Omental fat pad (tissue), 3 donors: ENCODE measurements at regions not wholly inside any gene's neighbourhood (a gene's known extent, or its start where the extent isn't known, plus 50 kb on each side); places are given as distances from the start of the nearest gene placed in this dataset.

Source experiments
- ATAC-seq: fragments of 150-250 bp; one replicate; pipeline ENCODE4 v1.9.1; 2016; ENCODE audit warnings: mild to moderate bottlenecking, moderate library complexity; ENCODE audit not compliant: low FRiP score
- DNase-seq: peaks from one replicate; pipeline ENCODE4 v3.0.0-alpha.2; 2019; ENCODE audit warnings: low spot score
- TF ChIP-seq, protein P1 (sequence below), 3 donors: fragments of 450-650 bp; IDR thresholded peaks; one replicate each; pipeline ENCODE4 v1.5.1; 2016 to 2017; ENCODE audit warnings: antibody characterized with exemption in 3 of 3, mild to moderate bottlenecking in 3 of 3, moderate library complexity in 2 of 3

DNA sequence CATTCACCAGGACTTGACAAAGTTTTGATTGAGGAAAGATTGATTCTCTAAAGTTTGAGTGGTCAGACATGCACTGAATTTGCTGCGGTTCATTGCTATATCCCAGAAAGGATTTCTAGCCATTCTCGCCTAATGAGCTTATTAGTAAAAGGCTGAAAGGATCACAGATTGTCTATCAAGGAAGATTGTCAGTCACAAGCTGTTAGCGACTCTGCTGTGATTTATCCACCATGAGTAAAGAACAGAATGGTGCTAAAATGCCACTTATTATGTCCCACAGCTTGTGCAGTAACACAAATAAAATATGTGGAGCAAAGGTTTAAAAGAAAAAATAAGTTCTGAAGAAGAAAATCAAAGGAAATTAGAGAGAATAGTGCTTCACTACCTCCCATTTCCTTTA, 701.2 kb upstream of the CDH7 start:
- ATAC-seq (no peak), DNase-seq (no peak)
- TF ChIP-seq, protein P1, sequence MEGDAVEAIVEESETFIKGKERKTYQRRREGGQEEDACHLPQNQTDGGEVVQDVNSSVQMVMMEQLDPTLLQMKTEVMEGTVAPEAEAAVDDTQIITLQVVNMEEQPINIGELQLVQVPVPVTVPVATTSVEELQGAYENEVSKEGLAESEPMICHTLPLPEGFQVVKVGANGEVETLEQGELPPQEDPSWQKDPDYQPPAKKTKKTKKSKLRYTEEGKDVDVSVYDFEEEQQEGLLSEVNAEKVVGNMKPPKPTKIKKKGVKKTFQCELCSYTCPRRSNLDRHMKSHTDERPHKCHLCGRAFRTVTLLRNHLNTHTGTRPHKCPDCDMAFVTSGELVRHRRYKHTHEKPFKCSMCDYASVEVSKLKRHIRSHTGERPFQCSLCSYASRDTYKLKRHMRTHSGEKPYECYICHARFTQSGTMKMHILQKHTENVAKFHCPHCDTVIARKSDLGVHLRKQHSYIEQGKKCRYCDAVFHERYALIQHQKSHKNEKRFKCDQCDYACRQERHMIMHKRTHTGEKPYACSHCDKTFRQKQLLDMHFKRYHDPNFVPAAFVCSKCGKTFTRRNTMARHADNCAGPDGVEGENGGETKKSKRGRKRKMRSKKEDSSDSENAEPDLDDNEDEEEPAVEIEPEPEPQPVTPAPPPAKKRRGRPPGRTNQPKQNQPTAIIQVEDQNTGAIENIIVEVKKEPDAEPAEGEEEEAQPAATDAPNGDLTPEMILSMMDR (IDR thresholded peaks at IDR 0.05): no peak

DNA sequence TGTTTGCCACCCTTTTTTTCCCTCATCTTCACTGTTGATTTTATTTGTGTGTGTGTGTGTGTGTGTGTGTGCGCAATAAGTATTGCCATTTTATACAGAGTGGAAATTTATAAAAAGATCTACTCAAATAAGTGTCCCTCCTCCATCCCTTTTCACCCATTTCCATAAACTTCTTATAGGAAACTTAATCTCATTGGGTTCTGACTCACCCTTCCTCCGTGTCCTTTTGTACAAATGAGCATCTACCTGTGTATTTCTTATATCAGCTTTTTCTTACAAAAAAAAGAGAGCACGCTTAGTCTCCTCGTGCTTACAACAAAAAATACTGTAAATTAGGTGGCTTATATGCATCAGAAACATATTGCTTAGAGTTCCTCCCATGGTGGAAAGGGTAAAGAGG, 711.2 kb upstream of the CDH7 start:
- DNase-seq: no peak
- TF ChIP-seq, protein P1 (IDR thresholded peaks at IDR 0.05): no peak
- ATAC-seq: no peak

DNA sequence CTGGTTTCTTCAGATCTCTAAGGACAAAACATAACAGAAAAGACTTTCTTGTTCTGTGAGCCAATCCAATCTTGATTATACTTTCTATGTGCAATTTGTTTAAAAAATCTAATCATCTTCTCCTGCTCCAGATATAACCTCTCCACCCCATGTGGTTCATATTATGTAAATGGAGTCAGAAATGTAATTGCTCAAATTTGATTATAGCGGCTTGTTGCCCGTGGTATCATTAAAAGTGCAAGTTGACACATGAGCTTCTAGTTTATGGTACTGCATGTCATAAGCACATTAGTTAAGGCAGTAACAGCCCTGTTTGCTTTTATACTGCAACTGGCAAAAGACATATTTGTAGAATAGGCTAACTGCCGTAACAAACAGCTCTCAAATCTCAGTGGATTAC, 715.1 kb upstream of the CDH7 start:
- DNase-seq (no peak), ATAC-seq (no peak)
- TF ChIP-seq, protein P1 (IDR thresholded peaks at IDR 0.05): no peak

DNA sequence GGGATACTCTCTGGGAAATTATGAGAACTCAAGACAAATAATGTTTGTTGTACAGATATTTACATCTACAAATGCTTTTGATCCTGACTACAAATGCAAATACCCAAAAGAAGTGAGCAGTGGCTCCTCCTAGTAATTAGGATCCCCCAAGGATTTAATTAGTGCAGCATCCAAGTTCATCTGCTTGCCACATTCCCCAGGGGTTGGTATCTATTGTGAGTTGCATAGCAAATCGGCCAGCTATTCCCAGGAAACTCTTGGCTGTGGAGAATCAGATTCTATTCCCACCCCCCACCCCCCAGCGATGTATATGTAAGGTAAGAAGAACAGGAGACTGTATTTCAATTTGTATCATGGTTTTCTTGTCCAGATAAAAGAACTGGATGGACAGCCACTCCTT, 725.1 kb upstream of the CDH7 start:
- TF ChIP-seq, protein P1 (IDR thresholded peaks at IDR 0.05): no peak
- DNase-seq (no peak), ATAC-seq (no peak)

DNA sequence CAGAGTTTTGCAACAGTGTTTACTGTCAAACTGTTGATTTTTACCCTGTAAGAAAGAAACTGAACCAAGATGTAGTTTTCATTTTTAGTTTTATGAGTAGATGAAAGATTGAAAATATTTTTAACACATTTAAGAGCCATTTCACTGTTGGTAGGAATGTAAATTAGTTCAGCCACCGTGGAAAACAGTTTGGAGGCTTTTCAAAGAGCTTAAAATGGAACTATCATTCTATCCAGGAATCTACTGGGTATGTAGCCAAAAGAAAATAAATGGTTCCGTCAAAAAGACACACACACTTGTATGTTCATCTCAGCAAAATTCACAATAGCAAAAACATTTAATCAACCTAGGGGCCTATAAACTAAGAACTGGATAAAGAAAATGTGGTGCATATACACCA, 729.8 kb upstream of the CDH7 start:
- DNase-seq (no peak), ATAC-seq (no peak)
- TF ChIP-seq, protein P1 (IDR thresholded peaks at IDR 0.05): no peak

DNA sequence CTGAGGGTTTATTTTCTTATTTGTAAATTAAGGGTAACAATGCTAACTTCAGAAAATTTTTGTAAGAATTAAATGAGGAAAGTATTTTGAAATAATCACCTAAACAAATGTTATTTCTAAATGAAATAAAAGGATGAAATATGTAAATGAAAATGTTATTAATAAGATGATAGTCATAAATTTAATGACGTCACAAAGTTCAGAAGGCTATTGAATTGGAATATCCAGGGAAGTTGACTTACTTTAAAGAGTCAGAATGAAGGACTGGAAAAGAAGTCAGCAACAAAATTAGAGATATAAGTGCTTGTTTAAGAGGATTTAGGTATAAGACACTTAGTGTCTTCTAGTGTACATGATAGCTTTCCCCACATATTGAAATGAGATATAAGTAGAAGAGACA, 732.6 kb upstream of the CDH7 start:
- DNase-seq (no peak), ATAC-seq (no peak)
- TF ChIP-seq, protein P1 (IDR thresholded peaks at IDR 0.05): no peak

DNA sequence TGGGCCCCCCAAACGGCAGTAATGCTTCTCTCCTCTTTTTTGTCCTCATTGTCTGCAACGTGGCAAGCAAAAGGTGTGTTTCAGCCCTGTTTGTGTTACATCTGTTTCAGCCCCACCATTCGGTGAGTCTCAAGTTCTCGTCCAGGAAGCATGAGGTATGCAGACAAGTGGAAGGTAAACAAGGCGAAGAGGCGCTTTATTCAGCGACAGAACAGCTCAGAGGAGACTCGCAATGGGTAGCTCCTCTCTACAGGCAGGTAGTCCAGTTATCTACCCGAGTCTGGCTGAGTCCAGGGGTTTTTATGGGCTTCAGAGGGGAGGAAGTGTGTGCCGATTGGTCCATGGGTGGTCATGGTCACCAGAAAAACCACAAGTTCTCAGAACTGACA, 733.4 kb upstream of the CDH7 start:
- TF ChIP-seq, protein P1 (IDR thresholded peaks at IDR 0.05): no peak
- ATAC-seq: no peak
- DNase-seq: no peak
